ENCODE measurements at regions not wholly inside any gene's neighbourhood (a gene's known extent, or its start where the extent isn't known, plus 50 kb on each side); places are given as distances from the start of the nearest gene placed in this dataset.
"Not testable (repeated sequence)": the region's sequence is repeated elsewhere in the genome, so short reads cannot be mapped to it uniquely, and the experiment has no call there.

DNA sequence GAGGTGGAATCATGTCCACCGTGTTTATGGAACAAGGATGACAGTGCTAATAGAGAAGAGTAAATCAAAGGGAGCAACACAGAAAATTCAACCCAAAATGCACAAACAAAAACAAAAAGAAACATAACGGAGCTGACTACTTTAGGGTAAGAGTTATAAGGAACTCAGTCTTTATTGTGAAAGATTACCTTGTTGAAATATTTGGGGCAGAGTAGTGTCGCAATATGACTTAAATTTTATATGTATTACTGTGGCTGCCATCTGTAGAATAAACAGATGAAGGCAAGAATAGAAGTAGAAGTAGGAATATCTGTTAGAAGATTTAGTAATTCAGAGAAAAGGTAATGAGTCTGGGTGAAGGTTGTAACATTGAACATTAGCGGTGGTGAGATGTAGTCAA is 913.9 kb downstream of the BRINP3 start:
- no peak for DNase-seq (ENCODE audit: low spot score)

DNA sequence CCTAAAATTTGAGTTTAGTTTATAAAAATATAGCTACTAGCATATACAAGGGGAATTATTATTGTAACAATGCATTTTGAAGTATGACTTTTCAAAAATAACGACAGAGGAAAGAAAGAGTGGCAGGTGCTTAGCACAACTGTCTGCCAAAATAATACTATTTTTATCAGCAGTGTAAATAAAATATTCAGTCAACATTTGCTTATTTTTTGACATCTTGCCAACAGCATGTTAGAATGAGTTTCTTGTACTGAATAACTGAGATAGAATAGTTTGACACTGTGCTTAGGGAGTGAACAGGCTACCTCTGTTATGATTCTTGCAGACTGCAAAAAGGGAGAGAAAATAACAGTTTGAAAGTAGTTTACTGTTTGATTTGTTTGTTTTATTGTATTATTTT is 909.8 kb downstream of the BRINP3 start:
- DNase-seq (ENCODE audit: low spot score) = no peak

GRCh38 chr1:189596197-189596596 is 881.5 kb downstream of the BRINP3 start:
- DNase-seq (ENCODE audit: low spot score) = no peak

DNA sequence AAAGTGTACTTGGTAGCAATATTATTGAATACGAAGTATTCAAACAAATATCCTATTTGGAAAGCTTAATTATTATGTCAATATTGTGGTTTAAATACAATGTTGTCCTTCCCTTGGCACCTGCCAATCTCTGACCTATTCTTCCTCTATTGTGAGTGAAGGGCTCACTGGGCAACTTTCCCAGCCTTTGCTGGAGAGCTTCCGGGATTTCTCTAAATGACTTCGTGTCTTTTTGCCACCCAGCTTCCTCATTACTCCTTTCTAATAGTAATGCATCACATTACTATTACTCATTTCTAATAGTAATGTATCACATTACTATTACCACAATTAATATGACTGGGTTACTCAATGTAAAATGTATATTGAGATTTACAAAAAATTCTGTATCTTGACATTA is 880.6 kb downstream of the BRINP3 start:
- no peak for DNase-seq (ENCODE audit: low spot score)

DNA sequence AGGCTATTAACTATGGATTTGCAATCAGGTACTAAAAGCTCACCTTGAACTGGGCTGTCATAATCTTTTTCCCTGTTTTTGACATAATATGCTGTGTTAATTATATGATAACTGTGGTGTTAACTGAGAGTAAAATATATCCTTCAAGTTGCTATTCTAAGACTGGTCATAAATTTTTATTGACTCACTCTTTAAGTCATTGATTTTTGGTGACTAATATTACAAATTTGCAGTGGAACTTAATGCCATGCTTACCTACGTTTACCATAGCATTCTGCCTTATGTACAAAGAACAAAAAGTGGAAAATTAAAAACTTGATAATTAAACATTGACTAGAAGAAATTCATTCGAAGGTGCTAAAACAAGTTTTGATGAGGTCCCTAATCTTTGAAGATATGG is 872.4 kb downstream of the BRINP3 start:
- no peak for DNase-seq (ENCODE audit: low spot score)

- DNase-seq (ENCODE audit: low spot score) = no peak
Measured at GRCh38 chr1:189606047-189606446, 871.6 kb downstream of the BRINP3 start.

- DNase-seq (ENCODE audit: low spot score) = no peak
Measured at GRCh38 chr1:189606795-189607476, 870.7 kb downstream of the BRINP3 start.

DNA sequence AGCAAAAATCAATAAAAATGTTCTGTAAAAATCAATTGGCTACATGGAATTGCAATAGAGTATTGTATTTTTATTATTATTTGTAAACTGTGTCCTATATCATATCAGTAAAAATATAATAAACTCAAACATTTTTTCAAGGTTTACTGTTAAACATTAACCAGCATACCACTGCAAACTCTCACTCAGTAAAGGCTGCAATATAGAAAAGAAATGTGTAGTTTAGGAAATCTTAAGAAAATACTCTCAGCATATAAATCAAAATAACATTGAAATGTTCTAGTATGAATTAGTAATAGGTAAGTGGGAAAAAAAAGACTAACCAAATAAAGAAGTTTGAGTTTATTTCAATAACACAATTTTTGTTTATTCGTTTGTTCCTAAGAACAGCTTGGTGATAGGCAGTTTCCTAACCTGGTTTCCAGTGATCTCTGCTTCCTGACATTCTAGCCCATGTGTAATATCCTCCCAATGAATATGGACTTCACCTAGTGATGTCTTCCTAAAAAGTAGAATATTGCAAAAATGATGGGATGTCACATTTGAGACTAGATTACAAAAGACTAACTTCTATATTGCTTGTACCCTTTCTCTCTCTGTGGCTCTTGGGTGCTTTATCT is 870.1 kb downstream of the BRINP3 start:
- DNase-seq (ENCODE audit: low spot score) = no peak

- no peak for DNase-seq (ENCODE audit: low spot score)
Measured at GRCh38 chr1:189609167-189609566, 868.5 kb downstream of the BRINP3 start.

- DNase-seq (ENCODE audit: low spot score) = no peak
Measured at GRCh38 chr1:189616893-189617292, 860.8 kb downstream of the BRINP3 start.

DNA sequence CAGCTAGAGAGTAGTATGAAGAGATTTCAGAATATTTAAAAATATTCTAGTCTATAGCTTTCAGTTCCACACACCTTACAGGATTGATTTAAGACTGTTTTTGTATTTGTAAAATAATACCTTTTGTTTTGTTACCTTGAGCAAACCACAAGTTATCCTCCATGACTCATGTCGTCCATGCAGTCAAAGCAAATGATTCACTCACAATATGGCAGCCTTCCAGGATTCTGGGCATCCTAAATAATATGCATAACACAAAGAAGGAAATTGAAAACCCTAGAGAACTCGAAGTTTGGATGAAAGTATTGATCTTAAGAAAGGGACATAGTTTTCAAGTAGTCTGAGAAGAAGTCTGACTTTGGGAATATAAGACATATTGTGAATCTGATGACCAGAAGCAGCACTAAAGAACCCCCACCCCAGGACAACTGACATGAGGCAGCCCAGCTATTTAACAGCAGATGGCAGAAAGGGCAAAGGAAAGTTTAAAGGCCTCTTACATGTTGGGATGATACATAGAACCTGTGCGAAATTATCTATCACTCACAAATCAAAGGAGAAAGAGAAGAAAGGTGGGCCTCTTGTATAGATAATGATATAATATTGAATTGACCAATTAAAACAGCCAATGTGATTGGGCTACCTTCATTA is 857.9 kb downstream of the BRINP3 start:
- DNase-seq (ENCODE audit: low spot score) = no peak

DNA sequence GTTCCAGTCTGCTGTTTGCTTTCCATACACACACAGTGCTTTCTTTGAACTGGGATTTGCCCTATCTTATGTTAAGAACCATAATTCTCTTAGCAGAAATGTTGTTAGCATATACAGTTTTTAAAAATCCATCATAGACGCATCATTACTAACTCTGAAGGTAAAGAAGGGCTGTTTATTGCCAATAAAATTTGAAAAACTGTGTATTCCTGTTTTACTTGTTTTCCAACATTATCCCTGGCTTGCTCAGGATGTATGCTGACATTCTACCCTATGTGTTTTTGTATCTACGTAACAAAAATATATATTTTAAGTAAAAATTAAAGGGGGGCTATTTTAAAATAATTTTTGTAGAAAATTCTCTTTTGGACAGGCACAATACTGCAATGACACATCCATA is 857.2 kb downstream of the BRINP3 start:
- no peak for DNase-seq (ENCODE audit: low spot score)

- no peak for DNase-seq (ENCODE audit: low spot score)
Measured at GRCh38 chr1:189623336-189623735, 854.3 kb downstream of the BRINP3 start.

- no peak for DNase-seq (ENCODE audit: low spot score)
Measured at GRCh38 chr1:189627427-189627826, 850.2 kb downstream of the BRINP3 start.

DNA sequence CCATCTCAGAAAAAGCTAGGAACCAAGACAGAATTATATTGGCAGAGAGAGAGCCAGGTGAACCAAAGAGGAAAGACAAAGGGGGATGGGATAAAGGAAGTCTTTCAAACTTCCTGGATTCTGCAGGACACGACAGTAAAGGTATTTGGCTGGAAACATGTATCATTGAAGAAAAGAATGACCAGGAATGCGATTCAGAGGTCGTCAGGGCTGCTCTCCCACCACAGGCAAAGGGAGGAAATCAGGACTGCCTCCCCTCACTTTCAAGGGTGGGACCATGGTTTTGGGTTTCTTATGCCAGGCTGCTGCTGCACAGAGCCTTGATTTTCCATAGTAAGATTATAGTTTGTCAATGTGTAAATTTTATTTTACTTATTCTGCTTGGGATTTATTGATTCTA is 848.8 kb downstream of the BRINP3 start:
- no peak for DNase-seq (ENCODE audit: low spot score)

GRCh38 chr1:189633658-189634057 is 844.0 kb downstream of the BRINP3 start:
- DNase-seq (ENCODE audit: low spot score) = no peak

GRCh38 chr1:189637041-189637440 is 840.6 kb downstream of the BRINP3 start:
- DNase-seq (ENCODE audit: low spot score) = no peak

GRCh38 chr1:189644156-189644555 is 833.5 kb downstream of the BRINP3 start:
- not testable (repeated sequence) for DNase-seq (ENCODE audit: low spot score)

DNA sequence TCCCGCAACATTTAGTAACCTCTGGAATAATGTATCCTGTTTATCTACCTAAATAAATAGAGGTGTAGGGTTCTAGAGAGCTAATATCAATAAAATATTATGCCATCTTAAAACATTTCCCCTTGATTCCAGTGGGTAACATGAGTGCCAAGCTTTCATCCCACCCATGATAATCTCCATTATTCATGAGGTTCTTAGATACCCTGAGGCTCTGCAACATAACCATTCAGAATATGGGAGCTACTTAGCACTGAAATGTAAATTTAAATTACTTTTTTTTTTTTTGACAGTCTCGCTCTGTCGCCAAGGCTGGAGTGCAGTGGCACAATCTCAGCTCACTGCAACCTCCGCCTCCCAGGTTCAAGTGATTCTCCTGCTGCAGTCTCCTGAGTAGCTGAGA is 832.7 kb downstream of the BRINP3 start:
- no peak for DNase-seq (ENCODE audit: low spot score)

GRCh38 chr1:189646066-189646465 is 831.6 kb downstream of the BRINP3 start:
- no peak for DNase-seq (ENCODE audit: low spot score)

GRCh38 chr1:189654906-189655305 is 822.8 kb downstream of the BRINP3 start:
- no peak for DNase-seq (ENCODE audit: low spot score)

DNA sequence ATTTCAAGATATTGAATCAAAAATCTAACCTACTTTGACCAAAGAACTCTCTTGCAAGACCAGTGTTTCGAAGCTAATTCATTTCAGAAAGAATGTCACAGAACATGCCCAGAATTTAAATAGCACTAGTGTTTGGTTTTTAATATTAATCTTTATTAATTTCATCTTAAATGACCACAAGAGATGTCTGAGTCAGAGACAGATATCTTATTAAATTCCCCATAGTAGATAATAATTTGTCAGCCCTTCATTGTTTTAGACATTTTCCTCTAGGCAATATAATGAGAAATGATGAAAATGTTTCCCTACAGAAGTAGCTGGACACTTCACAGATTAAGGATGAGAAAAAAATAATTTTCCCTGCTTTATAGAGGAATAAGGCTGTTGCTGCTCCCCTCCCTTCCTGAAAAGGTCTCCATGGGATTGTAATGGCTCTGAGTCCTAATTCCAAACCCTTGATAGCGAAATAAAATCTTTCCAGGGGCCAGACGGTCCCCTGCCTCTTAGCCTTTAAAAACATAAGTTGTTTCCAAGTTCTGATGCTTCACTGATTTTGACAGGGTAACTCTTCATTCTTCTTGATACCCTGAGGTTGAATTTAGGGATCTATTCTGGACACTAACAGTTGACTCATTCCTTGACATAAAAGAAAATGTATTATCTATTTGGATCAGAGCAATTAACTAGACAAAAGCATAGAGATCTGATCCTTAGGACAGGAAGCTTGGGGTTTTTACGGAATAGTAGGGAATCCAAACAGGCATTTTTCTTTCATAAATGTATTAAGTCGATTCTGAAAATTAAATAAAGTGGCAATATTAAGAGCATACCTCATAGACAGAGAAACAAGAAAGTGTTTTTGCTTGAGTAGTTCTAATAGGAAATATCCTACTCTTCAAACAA is 820.8 kb downstream of the BRINP3 start:
- no peak for DNase-seq (ENCODE audit: low spot score)

GRCh38 chr1:189657715-189658114 is 819.9 kb downstream of the BRINP3 start:
- no peak for DNase-seq (ENCODE audit: low spot score)
